ENCODE measurements at regions not wholly inside any gene's neighbourhood (a gene's known extent, or its start where the extent isn't known, plus 50 kb on each side); places are given as distances from the start of the nearest gene placed in this dataset.
"Not testable (repeated sequence)": the region's sequence is repeated elsewhere in the genome, so short reads cannot be mapped to it uniquely, and the experiment has no call there.

GRCh38 chr5:99045871-99046270, 117.1 kb upstream of the CHD1 start:
- Mint-ChIP-seq H3K4me1 (ENCODE audit: low read depth) (peaks cover 8% of the 10 kb centered on the region), H3K9me3 (peaks cover 23% of the 10 kb centered on the region), H3K27ac (no peak overlapping the region), H3K27me3 (no peaks in the 10 kb centered on the region), H3K4me3 (no peak overlapping the region), H3K36me3 (peaks cover 15% of the 10 kb centered on the region)
- ChIA-PET POLR2A (no interaction called here), CTCF (interaction anchor here (0.9 kb wide), 1 partner anchor 14 kb away, joined by 3 read pairs; no protein-coding TSS in a partner anchor)
- intact Hi-C loops (cut with micrococcal nuclease), result no loop called here
- DNase-seq, result no peak

- H3K36me3 Mint-ChIP-seq, result peaks cover 38% of the 10 kb centered on the region
Measured at GRCh38 chr5:99043257-99043656, 114.5 kb upstream of the CHD1 start.

GRCh38 chr5:99037668-99038067, 108.9 kb upstream of the CHD1 start:
- Mint-ChIP-seq H3K27ac (no peak overlapping the region), H3K27me3 (no peaks in the 10 kb centered on the region), H3K36me3 (peaks cover 44% of the 10 kb centered on the region), H3K4me3 (no peak overlapping the region), H3K4me1 (ENCODE audit: low read depth) (peaks cover 55% of the 10 kb centered on the region), H3K9me3 (peaks cover 45% of the 10 kb centered on the region)
- ChIA-PET CTCF (no interaction called here), POLR2A (no interaction called here)
- intact Hi-C loops (cut with micrococcal nuclease), result no loop called here
- peak; percentile 61 for DNase-seq

More at GRCh38 chr5:99043257-99043656, 114.5 kb upstream of the CHD1 start:
- H3K4me3 Mint-ChIP-seq; DNase-seq; H3K27ac Mint-ChIP-seq; intact Hi-C loops (cut with micrococcal nuclease); H3K27me3 Mint-ChIP-seq; POLR2A ChIA-PET: not testable (repeated sequence)
- peaks cover 49% of the 10 kb centered on the region for H3K9me3 Mint-ChIP-seq
- H3K4me1 Mint-ChIP-seq (ENCODE audit: low read depth), result peaks cover 18% of the 10 kb centered on the region
- CTCF ChIA-PET, result interaction anchor here (1.1 kb wide), 1 partner anchor 202 kb away, joined by 3 read pairs; no protein-coding TSS in a partner anchor

- H3K36me3 Mint-ChIP-seq, result peaks cover 29% of the 10 kb centered on the region
- H3K4me3 Mint-ChIP-seq, result no peak overlapping the region
- peaks cover 68% of the 10 kb centered on the region for H3K4me1 Mint-ChIP-seq (ENCODE audit: low read depth)
- peaks cover 29% of the 10 kb centered on the region for H3K9me3 Mint-ChIP-seq
- ChIA-PET CTCF (no interaction called here), POLR2A (no interaction called here)
- no peaks in the 10 kb centered on the region for H3K27me3 Mint-ChIP-seq
- DNase-seq, result no peak
- no peak overlapping the region for H3K27ac Mint-ChIP-seq
- intact Hi-C loops (cut with micrococcal nuclease), result no loop called here
Measured at GRCh38 chr5:99035942-99036341, 107.1 kb upstream of the CHD1 start.

GRCh38 chr5:99034336-99034735, 105.5 kb upstream of the CHD1 start:
- ChIA-PET CTCF (interaction anchor here (2.4 kb wide), 1 partner anchor 266 kb away, joined by 7 read pairs; no protein-coding TSS in a partner anchor), POLR2A (no interaction called here)
- Mint-ChIP-seq H3K27me3 (no peaks in the 10 kb centered on the region), H3K27ac (no peak overlapping the region), H3K4me3 (no peak overlapping the region), H3K9me3 (peaks cover 13% of the 10 kb centered on the region), H3K36me3 (peaks cover 17% of the 10 kb centered on the region), H3K4me1 (ENCODE audit: low read depth) (peaks cover 76% of the 10 kb centered on the region)
- DNase-seq, result no peak
- intact Hi-C loops (cut with micrococcal nuclease), result loop anchor here (5.0 kb wide), 1 partner anchor 1852 kb away; the partner anchor contains the start of gene RIOK2

- POLR2A ChIA-PET, result no interaction called here
- H3K9me3 Mint-ChIP-seq, result peaks cover 2% of the 10 kb centered on the region
- CTCF ChIA-PET, result interaction anchor here (0.9 to 2.9 kb wide), 8 partner anchors 28 to 264 kb away, joined by 3 to 17 read pairs (median 5); no protein-coding TSS in a partner anchor
- H3K4me3 Mint-ChIP-seq, result peak overlapping the region; percentile 73
- no peaks in the 10 kb centered on the region for H3K27me3 Mint-ChIP-seq
- peaks cover 77% of the 10 kb centered on the region for H3K4me1 Mint-ChIP-seq (ENCODE audit: low read depth)
- peak overlapping the region; percentile 71 for H3K27ac Mint-ChIP-seq
- intact Hi-C loops (cut with micrococcal nuclease), result loop anchor here (1.0 to 5.0 kb wide), 5 partner anchors 27 to 1851 kb away; partner anchors contain the start of genes CHD1 and RIOK2
- no peak for DNase-seq
- peaks cover 6% of the 10 kb centered on the region for H3K36me3 Mint-ChIP-seq
Measured at GRCh38 chr5:99033014-99033900, 104.5 kb upstream of the CHD1 start.

- Mint-ChIP-seq H3K4me1 (ENCODE audit: low read depth) (peaks cover 77% of the 10 kb centered on the region), H3K36me3 (peaks cover 4% of the 10 kb centered on the region)
Measured at GRCh38 chr5:99032234-99033013, 103.6 kb upstream of the CHD1 start.

GRCh38 chr5:99030906-99031440, 102.2 kb upstream of the CHD1 start:
- Mint-ChIP-seq H3K27me3 (no peaks in the 10 kb centered on the region), H3K4me3 (no peak overlapping the region)
- POLR2A ChIA-PET, result no interaction called here

More at GRCh38 chr5:99032234-99033013, 103.6 kb upstream of the CHD1 start:
- no peaks in the 10 kb centered on the region for H3K27me3 Mint-ChIP-seq
- intact Hi-C loops (cut with micrococcal nuclease), result loop anchor here (1.0 to 5.0 kb wide), 6 partner anchors 27 to 1850 kb away; partner anchors contain the start of genes CHD1 and RIOK2
- peak; percentile 55 for DNase-seq
- H3K4me3 Mint-ChIP-seq, result peak overlapping the region; percentile 73
- H3K9me3 Mint-ChIP-seq, result no peaks in the 10 kb centered on the region
- CTCF ChIA-PET, result interaction anchor here (0.8 to 2.9 kb wide), 9 partner anchors 14 to 264 kb away, joined by 3 to 17 read pairs (median 5); no protein-coding TSS in a partner anchor
- peak overlapping the region; percentile 71 for H3K27ac Mint-ChIP-seq
- POLR2A ChIA-PET, result no interaction called here

GRCh38 chr5:99029172-99029571, 100.4 kb upstream of the CHD1 start:
- ChIA-PET POLR2A (interaction anchor here (1.2 kb wide), 1 partner anchor 100 kb away, joined by 4 read pairs; the partner anchor contains the start of gene CHD1), CTCF (no interaction called here)
- H3K9me3 Mint-ChIP-seq, result no peaks in the 10 kb centered on the region
- no peak overlapping the region for H3K4me3 Mint-ChIP-seq
- H3K27ac Mint-ChIP-seq, result no peak overlapping the region
- peaks cover 67% of the 10 kb centered on the region for H3K4me1 Mint-ChIP-seq (ENCODE audit: low read depth)
- intact Hi-C loops (cut with micrococcal nuclease), result no loop called here
- H3K27me3 Mint-ChIP-seq, result no peaks in the 10 kb centered on the region
- no peaks in the 10 kb centered on the region for H3K36me3 Mint-ChIP-seq
- no peak for DNase-seq

More at GRCh38 chr5:99030906-99031440, 102.2 kb upstream of the CHD1 start:
- Mint-ChIP-seq H3K36me3 (no peaks in the 10 kb centered on the region), H3K9me3 (no peaks in the 10 kb centered on the region), H3K27ac (no peak overlapping the region), H3K4me1 (ENCODE audit: low read depth) (peaks cover 77% of the 10 kb centered on the region)
- DNase-seq, result no peak
- CTCF ChIA-PET, result interaction anchor here (2.9 kb wide), 1 partner anchor 126 kb away, joined by 17 read pairs; no protein-coding TSS in a partner anchor
- intact Hi-C loops (cut with micrococcal nuclease), result loop anchor here (5.0 kb wide), 1 partner anchor 1849 kb away; the partner anchor contains the start of gene RIOK2

GRCh38 chr5:99028170-99028569, 99.4 kb upstream of the CHD1 start:
- H3K27me3 Mint-ChIP-seq; H3K4me3 Mint-ChIP-seq; DNase-seq; intact Hi-C loops (cut with micrococcal nuclease); H3K27ac Mint-ChIP-seq; H3K9me3 Mint-ChIP-seq; H3K36me3 Mint-ChIP-seq: not testable (repeated sequence)
- H3K4me1 Mint-ChIP-seq (ENCODE audit: low read depth), result peaks cover 58% of the 10 kb centered on the region
- ChIA-PET CTCF (interaction anchor here (1.9 kb wide), 1 partner anchor 31 kb away, joined by 8 read pairs; no protein-coding TSS in a partner anchor), POLR2A (interaction anchor here (1.0 to 1.2 kb wide), 3 partner anchors 94 to 99 kb away, joined by 3 to 4 read pairs (median 4); partner anchors contain the start of gene CHD1)

- H3K9me3 Mint-ChIP-seq, result no peaks in the 10 kb centered on the region
- no peak overlapping the region for H3K4me3 Mint-ChIP-seq
- no peaks in the 10 kb centered on the region for H3K27me3 Mint-ChIP-seq
- POLR2A ChIA-PET, result no interaction called here
- no peaks in the 10 kb centered on the region for H3K36me3 Mint-ChIP-seq
- H3K27ac Mint-ChIP-seq, result no peak overlapping the region
- peaks cover 36% of the 10 kb centered on the region for H3K4me1 Mint-ChIP-seq (ENCODE audit: low read depth)
- no peak for DNase-seq
- intact Hi-C loops (cut with micrococcal nuclease), result no loop called here
- CTCF ChIA-PET, result interaction anchor here (0.6 to 1.0 kb wide), 2 partner anchors 88 to 111 kb away, joined by 4 read pairs; no protein-coding TSS in a partner anchor
Measured at GRCh38 chr5:99025298-99026045, 96.7 kb upstream of the CHD1 start.
